A549 (cell line): ENCODE measurements at regions not wholly inside any gene's neighbourhood (a gene's known extent, or its start where the extent isn't known, plus 50 kb on each side); places are given as distances from the start of the nearest gene placed in this dataset.

Experiments
- POLR2A ChIP-seq: IDR thresholded peaks from 2 replicates; pipeline ENCODE4 v1.6.1; 2012; ENCODE audit warnings: mild to moderate bottlenecking, low read length
- POLR2AphosphoS2 ChIP-seq: conservative IDR thresholded peaks from 2 replicates; pipeline ENCODE4 v1.6.1; 2012; ENCODE audit warnings: low read length, improper control_type of control experiment, inconsistent platforms
- TF ChIP-seq, protein P1 (sequence below): fragments of >200 bp; sonication (Bioruptor Twin); formaldehyde crosslinking; IDR thresholded peaks from 3 replicates; pipeline ENCODE4 v1.5.1; 2016

DNA sequence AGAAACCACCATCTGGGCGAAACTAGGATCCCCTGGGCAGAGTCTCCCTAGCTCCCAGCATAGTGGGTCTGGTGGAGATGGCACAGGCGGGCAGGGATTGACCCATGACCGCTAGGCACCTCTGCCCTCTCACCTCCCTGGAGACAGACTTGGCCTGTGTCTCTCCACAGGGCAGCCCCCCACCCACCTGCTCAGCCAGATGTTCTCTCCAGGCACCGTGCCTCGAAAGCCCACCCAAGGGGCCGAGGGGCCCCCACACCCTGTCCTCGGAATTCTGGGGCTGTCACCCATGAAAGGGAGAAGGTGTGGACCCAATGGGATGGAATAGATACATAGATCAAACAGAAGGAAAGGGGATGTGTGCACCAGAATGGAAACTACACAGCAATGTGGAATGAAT, 229.1 kb upstream of the RTL1 start:
- no peak for TF ChIP-seq POLR2A
- no peak for TF ChIP-seq POLR2AphosphoS2
- TF ChIP-seq, protein P1, sequence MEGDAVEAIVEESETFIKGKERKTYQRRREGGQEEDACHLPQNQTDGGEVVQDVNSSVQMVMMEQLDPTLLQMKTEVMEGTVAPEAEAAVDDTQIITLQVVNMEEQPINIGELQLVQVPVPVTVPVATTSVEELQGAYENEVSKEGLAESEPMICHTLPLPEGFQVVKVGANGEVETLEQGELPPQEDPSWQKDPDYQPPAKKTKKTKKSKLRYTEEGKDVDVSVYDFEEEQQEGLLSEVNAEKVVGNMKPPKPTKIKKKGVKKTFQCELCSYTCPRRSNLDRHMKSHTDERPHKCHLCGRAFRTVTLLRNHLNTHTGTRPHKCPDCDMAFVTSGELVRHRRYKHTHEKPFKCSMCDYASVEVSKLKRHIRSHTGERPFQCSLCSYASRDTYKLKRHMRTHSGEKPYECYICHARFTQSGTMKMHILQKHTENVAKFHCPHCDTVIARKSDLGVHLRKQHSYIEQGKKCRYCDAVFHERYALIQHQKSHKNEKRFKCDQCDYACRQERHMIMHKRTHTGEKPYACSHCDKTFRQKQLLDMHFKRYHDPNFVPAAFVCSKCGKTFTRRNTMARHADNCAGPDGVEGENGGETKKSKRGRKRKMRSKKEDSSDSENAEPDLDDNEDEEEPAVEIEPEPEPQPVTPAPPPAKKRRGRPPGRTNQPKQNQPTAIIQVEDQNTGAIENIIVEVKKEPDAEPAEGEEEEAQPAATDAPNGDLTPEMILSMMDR, result no peak
